ENCODE measurements at regions not wholly inside any gene's neighbourhood (a gene's known extent, or its start where the extent isn't known, plus 50 kb on each side); places are given as distances from the start of the nearest gene placed in this dataset.
"Not testable (repeated sequence)": the region's sequence is repeated elsewhere in the genome, so short reads cannot be mapped to it uniquely, and the experiment has no call there.

- no peaks in the 10 kb centered on the region for H3K27me3 ChIP-seq (ENCODE audit: control insufficient read depth in 1 of 2, insufficient read depth in 2 of 2, low read length in 2 of 2)
- H3K4me1 ChIP-seq (ENCODE audit: control insufficient read depth in 2 of 2, insufficient read depth in 2 of 2, low read length in 1 of 2) = no peaks in the 10 kb centered on the region
- no peak overlapping the region for H3K27ac ChIP-seq (ENCODE audit: low read depth in 2 of 2, low read length in 1 of 2)
- H3K36me3 ChIP-seq (ENCODE audit: control insufficient read depth in 2 of 2, insufficient read depth in 2 of 2, low read length in 1 of 2) = no peaks in the 10 kb centered on the region
- no peaks in the 10 kb centered on the region for H3K9me3 ChIP-seq (ENCODE audit: control insufficient read depth in 2 of 2, insufficient read depth in 1 of 2, low read depth in 1 of 2, low read length in 1 of 2)
- WGBS, 2 donors = 37 to 49% methylated on average over 3 of the region's 3 CpGs
- H3K4me3 ChIP-seq (ENCODE audit: low read depth in 1 of 2, low read length in 2 of 2) = no peak overlapping the region
Observed at GRCh38 chr20:12241065-12241464, 323.4 kb downstream of the BTBD3 start.

GRCh38 chr20:12243327-12243726 lies 325.6 kb downstream of the BTBD3 start:
- H3K27me3 ChIP-seq (ENCODE audit: control insufficient read depth in 1 of 2, insufficient read depth in 2 of 2, low read length in 2 of 2) = no peaks in the 10 kb centered on the region
- H3K4me1 ChIP-seq (ENCODE audit: control insufficient read depth in 2 of 2, insufficient read depth in 2 of 2, low read length in 1 of 2) = no peaks in the 10 kb centered on the region
- no peaks in the 10 kb centered on the region for H3K36me3 ChIP-seq (ENCODE audit: control insufficient read depth in 2 of 2, insufficient read depth in 2 of 2, low read length in 1 of 2)
- no peak overlapping the region for H3K4me3 ChIP-seq (ENCODE audit: low read depth in 1 of 2, low read length in 2 of 2)
- 82 to 88% methylated on average over 5 of the region's 5 CpGs for WGBS, 2 donors
- H3K9me3 ChIP-seq (ENCODE audit: control insufficient read depth in 2 of 2, insufficient read depth in 1 of 2, low read depth in 1 of 2, low read length in 1 of 2) = no peaks in the 10 kb centered on the region
- no peak overlapping the region for H3K27ac ChIP-seq (ENCODE audit: low read depth in 2 of 2, low read length in 1 of 2)

- H3K27ac ChIP-seq (ENCODE audit: low read depth in 2 of 2, low read length in 1 of 2) = no peak overlapping the region
- H3K9me3 ChIP-seq (ENCODE audit: control insufficient read depth in 2 of 2, insufficient read depth in 1 of 2, low read depth in 1 of 2, low read length in 1 of 2) = no peaks in the 10 kb centered on the region
- no peaks in the 10 kb centered on the region for H3K36me3 ChIP-seq (ENCODE audit: control insufficient read depth in 2 of 2, insufficient read depth in 2 of 2, low read length in 1 of 2)
- H3K4me1 ChIP-seq (ENCODE audit: control insufficient read depth in 2 of 2, insufficient read depth in 2 of 2, low read length in 1 of 2) = no peaks in the 10 kb centered on the region
- 68 to 76% methylated on average over 2 of the region's 2 CpGs for WGBS, 2 donors
- no peak overlapping the region for H3K4me3 ChIP-seq (ENCODE audit: low read depth in 1 of 2, low read length in 2 of 2)
- no peaks in the 10 kb centered on the region for H3K27me3 ChIP-seq (ENCODE audit: control insufficient read depth in 1 of 2, insufficient read depth in 2 of 2, low read length in 2 of 2)
Observed at GRCh38 chr20:12248481-12248880, 330.8 kb downstream of the BTBD3 start.

GRCh38 chr20:12250661-12251060 lies 333.0 kb downstream of the BTBD3 start:
- not testable (repeated sequence) for H3K4me1 ChIP-seq (ENCODE audit: control insufficient read depth in 2 of 2, insufficient read depth in 2 of 2, low read length in 1 of 2); H3K36me3 ChIP-seq (ENCODE audit: control insufficient read depth in 2 of 2, insufficient read depth in 2 of 2, low read length in 1 of 2); H3K27ac ChIP-seq (ENCODE audit: low read depth in 2 of 2, low read length in 1 of 2); H3K9me3 ChIP-seq (ENCODE audit: control insufficient read depth in 2 of 2, insufficient read depth in 1 of 2, low read depth in 1 of 2, low read length in 1 of 2); H3K27me3 ChIP-seq (ENCODE audit: control insufficient read depth in 1 of 2, insufficient read depth in 2 of 2, low read length in 2 of 2); H3K4me3 ChIP-seq (ENCODE audit: low read depth in 1 of 2, low read length in 2 of 2)
- WGBS, 2 donors = 80 to 82% methylated on average over 1 of the region's 1 CpG

- H3K27ac ChIP-seq (ENCODE audit: low read depth in 2 of 2, low read length in 1 of 2) = no peak overlapping the region
- WGBS, 2 donors = 89% methylated on average over 7 of the region's 7 CpGs
- no peaks in the 10 kb centered on the region for H3K27me3 ChIP-seq (ENCODE audit: control insufficient read depth in 1 of 2, insufficient read depth in 2 of 2, low read length in 2 of 2)
- no peak overlapping the region for H3K4me3 ChIP-seq (ENCODE audit: low read depth in 1 of 2, low read length in 2 of 2)
- H3K36me3 ChIP-seq (ENCODE audit: control insufficient read depth in 2 of 2, insufficient read depth in 2 of 2, low read length in 1 of 2) = no peaks in the 10 kb centered on the region
- no peaks in the 10 kb centered on the region for H3K4me1 ChIP-seq (ENCODE audit: control insufficient read depth in 2 of 2, insufficient read depth in 2 of 2, low read length in 1 of 2)
- no peaks in the 10 kb centered on the region for H3K9me3 ChIP-seq (ENCODE audit: control insufficient read depth in 2 of 2, insufficient read depth in 1 of 2, low read depth in 1 of 2, low read length in 1 of 2)
Observed at GRCh38 chr20:12252793-12253192, 335.1 kb downstream of the BTBD3 start.

GRCh38 chr20:12255461-12255970 lies 337.8 kb downstream of the BTBD3 start:
- 71 to 74% methylated on average over 3 of the region's 3 CpGs for WGBS, 2 donors
- no peaks in the 10 kb centered on the region for H3K4me1 ChIP-seq (ENCODE audit: control insufficient read depth in 2 of 2, insufficient read depth in 2 of 2, low read length in 1 of 2)
- no peaks in the 10 kb centered on the region for H3K27me3 ChIP-seq (ENCODE audit: control insufficient read depth in 1 of 2, insufficient read depth in 2 of 2, low read length in 2 of 2)

GRCh38 chr20:12256806-12257205 lies 339.1 kb downstream of the BTBD3 start:
- H3K4me1 ChIP-seq (ENCODE audit: control insufficient read depth in 2 of 2, insufficient read depth in 2 of 2, low read length in 1 of 2) = no peaks in the 10 kb centered on the region
- no peaks in the 10 kb centered on the region for H3K9me3 ChIP-seq (ENCODE audit: control insufficient read depth in 2 of 2, insufficient read depth in 1 of 2, low read depth in 1 of 2, low read length in 1 of 2)
- WGBS, 2 donors = 72 to 80% methylated on average over 1 of the region's 1 CpG
- no peaks in the 10 kb centered on the region for H3K36me3 ChIP-seq (ENCODE audit: control insufficient read depth in 2 of 2, insufficient read depth in 2 of 2, low read length in 1 of 2)
- H3K4me3 ChIP-seq (ENCODE audit: low read depth in 1 of 2, low read length in 2 of 2) = no peak overlapping the region
- H3K27ac ChIP-seq (ENCODE audit: low read depth in 2 of 2, low read length in 1 of 2) = no peak overlapping the region
- H3K27me3 ChIP-seq (ENCODE audit: control insufficient read depth in 1 of 2, insufficient read depth in 2 of 2, low read length in 2 of 2) = no peaks in the 10 kb centered on the region

More at GRCh38 chr20:12255461-12255970, 337.8 kb downstream of the BTBD3 start:
- Histone ChIP-seq H3K27ac (ENCODE audit: low read depth in 2 of 2, low read length in 1 of 2) (no peak overlapping the region), H3K4me3 (ENCODE audit: low read depth in 1 of 2, low read length in 2 of 2) (no peak overlapping the region), H3K9me3 (ENCODE audit: control insufficient read depth in 2 of 2, insufficient read depth in 1 of 2, low read depth in 1 of 2, low read length in 1 of 2) (no peaks in the 10 kb centered on the region), H3K36me3 (ENCODE audit: control insufficient read depth in 2 of 2, insufficient read depth in 2 of 2, low read length in 1 of 2) (no peaks in the 10 kb centered on the region)

- no peaks in the 10 kb centered on the region for H3K9me3 ChIP-seq (ENCODE audit: control insufficient read depth in 2 of 2, insufficient read depth in 1 of 2, low read depth in 1 of 2, low read length in 1 of 2)
- no peaks in the 10 kb centered on the region for H3K4me1 ChIP-seq (ENCODE audit: control insufficient read depth in 2 of 2, insufficient read depth in 2 of 2, low read length in 1 of 2)
- no peaks in the 10 kb centered on the region for H3K27me3 ChIP-seq (ENCODE audit: control insufficient read depth in 1 of 2, insufficient read depth in 2 of 2, low read length in 2 of 2)
- no peaks in the 10 kb centered on the region for H3K36me3 ChIP-seq (ENCODE audit: control insufficient read depth in 2 of 2, insufficient read depth in 2 of 2, low read length in 1 of 2)
- H3K4me3 ChIP-seq (ENCODE audit: low read depth in 1 of 2, low read length in 2 of 2) = no peak overlapping the region
- 70 to 71% methylated on average over 10 of the region's 10 CpGs for WGBS, 2 donors
- no peak overlapping the region for H3K27ac ChIP-seq (ENCODE audit: low read depth in 2 of 2, low read length in 1 of 2)
Observed at GRCh38 chr20:12262747-12263146, 345.1 kb downstream of the BTBD3 start.

- WGBS, 2 donors = 36 to 46% methylated on average over 7 of the region's 7 CpGs
- H3K27ac ChIP-seq (ENCODE audit: low read depth in 2 of 2, low read length in 1 of 2) = no peak overlapping the region
- H3K36me3 ChIP-seq (ENCODE audit: control insufficient read depth in 2 of 2, insufficient read depth in 2 of 2, low read length in 1 of 2) = no peaks in the 10 kb centered on the region
- H3K4me3 ChIP-seq (ENCODE audit: low read depth in 1 of 2, low read length in 2 of 2) = no peak overlapping the region
- H3K4me1 ChIP-seq (ENCODE audit: control insufficient read depth in 2 of 2, insufficient read depth in 2 of 2, low read length in 1 of 2) = no peaks in the 10 kb centered on the region
- peaks cover 0 to 2% of the 10 kb centered on the region in 2 donors for H3K9me3 ChIP-seq (ENCODE audit: control insufficient read depth in 2 of 2, insufficient read depth in 1 of 2, low read depth in 1 of 2, low read length in 1 of 2)
- H3K27me3 ChIP-seq (ENCODE audit: control insufficient read depth in 1 of 2, insufficient read depth in 2 of 2, low read length in 2 of 2) = peaks cover 0 to 2% of the 10 kb centered on the region in 2 donors
Observed at GRCh38 chr20:12264711-12265110, 347.0 kb downstream of the BTBD3 start.

- 71 to 73% methylated on average over 8 of the region's 8 CpGs for WGBS, 2 donors
- Histone ChIP-seq H3K36me3 (ENCODE audit: control insufficient read depth in 2 of 2, insufficient read depth in 2 of 2, low read length in 1 of 2) (no peaks in the 10 kb centered on the region), H3K4me3 (ENCODE audit: low read depth in 1 of 2, low read length in 2 of 2) (no peak overlapping the region), H3K9me3 (ENCODE audit: control insufficient read depth in 2 of 2, insufficient read depth in 1 of 2, low read depth in 1 of 2, low read length in 1 of 2) (peaks cover 0 to 2% of the 10 kb centered on the region in 2 donors), H3K4me1 (ENCODE audit: control insufficient read depth in 2 of 2, insufficient read depth in 2 of 2, low read length in 1 of 2) (no peaks in the 10 kb centered on the region), H3K27ac (ENCODE audit: low read depth in 2 of 2, low read length in 1 of 2) (no peak overlapping the region), H3K27me3 (ENCODE audit: control insufficient read depth in 1 of 2, insufficient read depth in 2 of 2, low read length in 2 of 2) (peaks cover 0 to 2% of the 10 kb centered on the region in 2 donors)
Observed at GRCh38 chr20:12265662-12266061, 348.0 kb downstream of the BTBD3 start.

Data from esophagus (tissue), 2 donors.